ENCODE measurements at regions not wholly inside any gene's neighbourhood (a gene's known extent, or its start where the extent isn't known, plus 50 kb on each side); places are given as distances from the start of the nearest gene placed in this dataset.
"Not testable (repeated sequence)": the region's sequence is repeated elsewhere in the genome, so short reads cannot be mapped to it uniquely, and the experiment has no call there.

GRCh38 chr6:14550410-14550809, 432.8 kb downstream of the CD83 start (continued):
- TF ChIP-seq ATF2 (IDR thresholded peaks at IDR 0.05; ENCODE audit: low read length) (no peak), IKZF2 (IDR thresholded peaks at IDR 0.05) (no peak), WRNIP1 (IDR thresholded peaks at IDR 0.05; ENCODE audit: borderline replicate concordance, low read depth, low read length) (no peak), SMC3 (IDR thresholded peaks at IDR 0.05; ENCODE audit: borderline replicate concordance, low read length) (no peak)

GRCh38 chr6:14550822-14551221, 433.2 kb downstream of the CD83 start:
- ChIA-PET SMC1A (ENCODE audit: uncharacterized antibody, unreplicated experiment) (no interaction called here), RAD21 (ENCODE audit: unreplicated experiment) (no interaction called here), POLR2A (no interaction called here), CTCF (no interaction called here)
- Histone ChIP-seq H3K9ac (ENCODE audit: control insufficient read depth, insufficient read depth, low read length) (no peak overlapping the region), H3K9me3 (replicated peaks; ENCODE audit: control insufficient read depth, insufficient read depth, low read length) (no peaks in the 10 kb centered on the region), H3K27ac (ENCODE audit: control insufficient read depth, insufficient read depth) (no peak overlapping the region), H3K79me2 (ENCODE audit: control insufficient read depth, insufficient read depth, low read length) (no peaks in the 10 kb centered on the region), H3K4me3 (no peak overlapping the region), H4K20me1 (ENCODE audit: control insufficient read depth, insufficient read depth) (no peaks in the 10 kb centered on the region), H3K4me1 (ENCODE audit: control insufficient read depth, insufficient read depth, low read length) (no peaks in the 10 kb centered on the region), H3K36me3 (ENCODE audit: control insufficient read depth in 2 of 2, insufficient read depth in 2 of 2, low read length in 1 of 2) (no peaks in the 10 kb centered on the region), H3K4me2 (ENCODE audit: control insufficient read depth, insufficient read depth) (no peak overlapping the region), H2AFZ (ENCODE audit: control insufficient read depth, low read depth, low read length) (no peak overlapping the region), H3K27me3 (replicated peaks in 1 of 2; ENCODE audit: control insufficient read depth in 2 of 2, insufficient read depth in 2 of 2, low read length in 1 of 2) (peaks cover 0 to 2% of the 10 kb centered on the region in 2 experiments; a peak in 1 of 4 replicates)
- FAIRE-seq = no peak
- 13% methylated on average over 3 of the region's 3 CpGs for WGBS (ENCODE audit: insufficient coverage, insufficient replicate concordance, low lambda C conversion rate, missing lambda C conversion rate)
- TF ChIP-seq CREM (IDR thresholded peaks at IDR 0.05; ENCODE audit: low read depth) (no peak), MTA3 (IDR thresholded peaks at IDR 0.05; ENCODE audit: borderline replicate concordance, low read length) (no peak), KAT2A (conservative IDR thresholded peaks at IDR 0.05; ENCODE audit: control insufficient read depth, low read depth, low read length) (no peak), NFYA (IDR thresholded peaks at IDR 0.05; ENCODE audit: borderline replicate concordance, low read depth, low read length) (no peak), POLR2AphosphoS2 (IDR thresholded peaks at IDR 0.05; ENCODE audit: low read depth, low read length) (no peak), POLR2A (IDR thresholded peaks at IDR 0.05; ENCODE audit: low read depth, low read length) (no peak)
- in situ Hi-C loops (cut with MboI) (no loop called here), intact Hi-C loops (cut with micrococcal nuclease; ENCODE audit: unreplicated experiment) (no loop called here)
- DNase-seq (ENCODE audit: low read depth, low spot score) = no peak
- no TSS peak for BruUV-seq (replicated peaks)
- ATAC-seq = no peak

- RAD21 ChIA-PET (ENCODE audit: unreplicated experiment); H3K27me3 ChIP-seq (replicated peaks in 1 of 2; ENCODE audit: control insufficient read depth in 2 of 2, insufficient read depth in 2 of 2, low read length in 1 of 2); H3K79me2 ChIP-seq (ENCODE audit: control insufficient read depth, insufficient read depth, low read length); ATAC-seq; H3K9me3 ChIP-seq (replicated peaks; ENCODE audit: control insufficient read depth, insufficient read depth, low read length); CTCF ChIA-PET; BruUV-seq (replicated peaks); in situ Hi-C loops (cut with MboI); H3K27ac ChIP-seq (ENCODE audit: control insufficient read depth, insufficient read depth); intact Hi-C loops (cut with micrococcal nuclease; ENCODE audit: unreplicated experiment); H3K4me3 ChIP-seq; DNase-seq (ENCODE audit: low read depth, low spot score); H3K9ac ChIP-seq (ENCODE audit: control insufficient read depth, insufficient read depth, low read length); H3K4me2 ChIP-seq (ENCODE audit: control insufficient read depth, insufficient read depth); SMC1A ChIA-PET (ENCODE audit: uncharacterized antibody, unreplicated experiment); H3K4me1 ChIP-seq (ENCODE audit: control insufficient read depth, insufficient read depth, low read length); H3K36me3 ChIP-seq (ENCODE audit: control insufficient read depth in 2 of 2, insufficient read depth in 2 of 2, low read length in 1 of 2); FAIRE-seq; H4K20me1 ChIP-seq (ENCODE audit: control insufficient read depth, insufficient read depth); POLR2A ChIA-PET; H2AFZ ChIP-seq (ENCODE audit: control insufficient read depth, low read depth, low read length): not testable (repeated sequence)
- 74% methylated on average over 8 of the region's 8 CpGs for WGBS (ENCODE audit: insufficient coverage, insufficient replicate concordance, low lambda C conversion rate, missing lambda C conversion rate)
Measured at GRCh38 chr6:14551601-14552000, 434.0 kb downstream of the CD83 start.

All from GM12878 (cell line).